HL-60 (cell line): ENCODE measurements at regions not wholly inside any gene's neighbourhood (a gene's known extent, or its start where the extent isn't known, plus 50 kb on each side); places are given as distances from the start of the nearest gene placed in this dataset.

Source experiments
- DNase-seq, 2 experiments: peaks; one replicate each; pipeline ENCODE4 v3.0.0-alpha.2; 2010 to 2020; ENCODE audit warnings: low read depth in 1 of 2, low spot score in 1 of 2
- H3K27ac ChIP-seq: fragments of 250-450 bp; sonication (Bioruptor Pico); replicated peaks from 2 replicates; pipeline ENCODE4 v1.5.1; 2020; ENCODE audit warnings: mild to moderate bottlenecking, moderate library complexity
- H3K27me3 ChIP-seq: fragments of 250-450 bp; sonication (Bioruptor Pico); 2 replicates; pipeline ENCODE4 v1.5.1; 2021; ENCODE audit warnings: mild to moderate bottlenecking, moderate library complexity; ENCODE audit not compliant: insufficient read depth, poor library complexity, severe bottlenecking
- H3K4me3 ChIP-seq: replicated peaks from 2 replicates; pipeline ENCODE4 v1.5.1; 2011; ENCODE audit warnings: mild to moderate bottlenecking, control low read depth, low read length; ENCODE audit not compliant: insufficient read depth
- CTCF ChIP-seq: IDR thresholded peaks from one replicate; pipeline ENCODE4 v1.5.1; 2011; ENCODE audit warnings: low read length, control low read depth, inconsistent platforms; ENCODE audit not compliant: insufficient read depth
- GABPA ChIP-seq: IDR thresholded peaks from 2 replicates; pipeline ENCODE4 v1.6.1; 2012; ENCODE audit warnings: low read depth
- POLR2AphosphoS5 ChIP-seq: IDR thresholded peaks from 2 replicates; pipeline ENCODE4 v1.6.1; 2012; ENCODE audit warnings: low read depth
- SPI1 ChIP-seq: IDR thresholded peaks from 2 replicates; pipeline ENCODE4 v1.6.1; 2012; ENCODE audit warnings: low read depth, mild to moderate bottlenecking, borderline replicate concordance
- TF ChIP-seq, protein P1 (sequence below): IDR thresholded peaks from 2 replicates; pipeline ENCODE4 v1.6.1; 2012; ENCODE audit warnings: low read depth; ENCODE audit not compliant: insufficient replicate concordance

DNA sequence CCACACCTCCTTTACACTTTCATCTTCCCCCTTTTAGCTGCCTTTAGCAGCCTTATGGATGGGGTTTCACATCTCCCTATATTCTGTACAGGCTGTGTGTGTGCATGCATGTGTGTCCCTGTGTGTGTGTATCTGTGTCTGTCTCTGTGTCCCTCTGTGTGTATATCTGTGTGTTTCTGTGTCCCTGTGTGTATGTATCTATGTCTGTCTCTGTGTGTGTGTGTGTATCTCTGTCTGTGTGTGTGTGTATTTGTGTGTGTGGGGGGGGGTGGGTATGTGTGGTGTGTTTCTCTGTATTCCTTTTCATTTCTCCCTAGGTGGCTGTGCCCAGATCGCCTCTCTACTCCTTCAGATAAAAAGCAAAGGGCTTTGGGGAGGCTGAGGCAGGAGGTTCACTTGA, 52.2 kb upstream of the CD83 start:
- no peak for DNase-seq
- no peak for TF ChIP-seq CTCF
- no peak for TF ChIP-seq POLR2AphosphoS5
- TF ChIP-seq, protein P1, sequence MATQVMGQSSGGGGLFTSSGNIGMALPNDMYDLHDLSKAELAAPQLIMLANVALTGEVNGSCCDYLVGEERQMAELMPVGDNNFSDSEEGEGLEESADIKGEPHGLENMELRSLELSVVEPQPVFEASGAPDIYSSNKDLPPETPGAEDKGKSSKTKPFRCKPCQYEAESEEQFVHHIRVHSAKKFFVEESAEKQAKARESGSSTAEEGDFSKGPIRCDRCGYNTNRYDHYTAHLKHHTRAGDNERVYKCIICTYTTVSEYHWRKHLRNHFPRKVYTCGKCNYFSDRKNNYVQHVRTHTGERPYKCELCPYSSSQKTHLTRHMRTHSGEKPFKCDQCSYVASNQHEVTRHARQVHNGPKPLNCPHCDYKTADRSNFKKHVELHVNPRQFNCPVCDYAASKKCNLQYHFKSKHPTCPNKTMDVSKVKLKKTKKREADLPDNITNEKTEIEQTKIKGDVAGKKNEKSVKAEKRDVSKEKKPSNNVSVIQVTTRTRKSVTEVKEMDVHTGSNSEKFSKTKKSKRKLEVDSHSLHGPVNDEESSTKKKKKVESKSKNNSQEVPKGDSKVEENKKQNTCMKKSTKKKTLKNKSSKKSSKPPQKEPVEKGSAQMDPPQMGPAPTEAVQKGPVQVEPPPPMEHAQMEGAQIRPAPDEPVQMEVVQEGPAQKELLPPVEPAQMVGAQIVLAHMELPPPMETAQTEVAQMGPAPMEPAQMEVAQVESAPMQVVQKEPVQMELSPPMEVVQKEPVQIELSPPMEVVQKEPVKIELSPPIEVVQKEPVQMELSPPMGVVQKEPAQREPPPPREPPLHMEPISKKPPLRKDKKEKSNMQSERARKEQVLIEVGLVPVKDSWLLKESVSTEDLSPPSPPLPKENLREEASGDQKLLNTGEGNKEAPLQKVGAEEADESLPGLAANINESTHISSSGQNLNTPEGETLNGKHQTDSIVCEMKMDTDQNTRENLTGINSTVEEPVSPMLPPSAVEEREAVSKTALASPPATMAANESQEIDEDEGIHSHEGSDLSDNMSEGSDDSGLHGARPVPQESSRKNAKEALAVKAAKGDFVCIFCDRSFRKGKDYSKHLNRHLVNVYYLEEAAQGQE = no peak
- Histone ChIP-seq H3K4me3 (no peak overlapping the region), H3K27ac (no peak overlapping the region), H3K27me3 (no peaks in the 10 kb centered on the region)

DNA sequence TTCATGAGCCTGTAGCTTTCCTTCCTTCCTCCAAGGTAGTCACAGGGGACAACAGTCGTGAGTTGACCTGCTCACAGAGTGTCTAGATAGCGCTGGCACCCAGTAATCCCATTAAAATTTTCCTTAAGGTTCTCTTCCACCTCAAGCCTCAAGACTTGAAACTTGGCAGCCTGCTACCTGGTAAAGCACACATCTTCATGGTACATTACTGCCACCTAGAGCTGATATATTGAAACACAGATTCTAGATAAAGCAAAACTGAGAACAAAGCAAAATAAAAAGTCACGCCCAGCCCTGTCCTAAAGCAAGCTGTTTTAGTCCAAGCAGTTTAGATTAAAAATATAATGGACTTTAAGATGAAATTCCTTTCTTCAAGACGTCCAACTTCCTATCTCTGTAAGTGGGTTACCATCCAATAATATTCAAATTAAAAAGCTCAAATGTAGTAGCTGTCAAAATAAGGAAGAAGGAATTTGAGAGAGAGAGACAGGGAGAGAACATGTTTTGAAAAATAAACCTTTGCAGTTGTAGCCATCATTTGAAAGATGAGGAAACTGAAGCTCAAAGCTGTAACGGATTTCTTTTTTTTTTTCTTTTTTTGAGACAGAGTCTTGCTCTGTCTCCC, 50.7 kb upstream of the CD83 start:
- peak; percentile 22 to 26 for DNase-seq
- no peak overlapping the region for H3K27ac ChIP-seq
- TF ChIP-seq CTCF (no peak), SPI1 (no peak), POLR2AphosphoS5 (no peak), GABPA (no peak)
- TF ChIP-seq, protein P1 = no peak
- H3K27me3 ChIP-seq = no peaks in the 10 kb centered on the region
- no peak overlapping the region for H3K4me3 ChIP-seq

DNA sequence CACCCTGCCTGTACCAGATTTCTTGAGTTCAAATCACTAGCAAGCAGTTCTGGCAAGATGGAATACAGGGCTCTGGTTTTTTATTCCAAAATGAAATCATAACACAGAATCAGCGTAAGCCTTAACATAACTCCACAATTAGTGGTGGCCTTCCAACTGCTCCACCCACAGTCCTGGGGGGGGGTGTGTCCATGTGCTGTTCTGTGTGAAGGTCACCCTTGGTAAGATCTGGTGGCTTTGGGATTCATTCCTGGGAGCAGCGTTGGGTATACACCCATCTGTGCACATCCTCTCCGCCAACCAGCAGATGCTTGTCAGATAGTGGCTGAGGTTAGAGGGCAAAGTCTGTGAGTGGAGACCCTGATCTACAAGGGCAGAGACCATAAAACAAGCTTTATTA, 49.9 kb upstream of the CD83 start:
- DNase-seq = no peak
- TF ChIP-seq CTCF (no peak), GABPA (no peak)
- TF ChIP-seq, protein P1 = no peak
- Histone ChIP-seq H3K27me3 (no peaks in the 10 kb centered on the region), H3K4me3 (no peak overlapping the region), H3K27ac (no peak overlapping the region)
